ENCODE measurements at regions not wholly inside any gene's neighbourhood (a gene's known extent, or its start where the extent isn't known, plus 50 kb on each side); places are given as distances from the start of the nearest gene placed in this dataset.
A peak's percentile ranks its signal among the peaks of the same experiment; 100 is the strongest.

DNA sequence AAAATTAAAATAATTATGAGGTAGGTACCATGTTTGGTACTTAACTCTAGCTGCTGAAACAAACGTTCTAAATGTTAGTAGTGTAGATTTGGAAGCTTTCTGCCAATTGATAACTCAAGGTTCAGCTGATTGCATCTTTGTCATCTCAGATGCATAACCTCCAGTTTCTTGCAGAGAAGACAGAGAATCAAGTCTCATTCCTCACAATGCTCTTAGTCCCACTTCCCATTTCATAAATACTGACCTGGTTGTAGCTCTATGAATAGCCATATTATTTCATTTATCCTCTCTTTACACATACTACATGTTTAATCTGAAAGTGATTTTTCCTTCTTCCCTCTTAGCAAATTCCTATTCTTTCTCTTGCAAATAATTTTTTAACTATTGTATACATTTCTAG is 178.5 kb upstream of the SETBP1 start:
- no peak for DNase-seq (ENCODE audit: low read depth in 2 of 2)

DNA sequence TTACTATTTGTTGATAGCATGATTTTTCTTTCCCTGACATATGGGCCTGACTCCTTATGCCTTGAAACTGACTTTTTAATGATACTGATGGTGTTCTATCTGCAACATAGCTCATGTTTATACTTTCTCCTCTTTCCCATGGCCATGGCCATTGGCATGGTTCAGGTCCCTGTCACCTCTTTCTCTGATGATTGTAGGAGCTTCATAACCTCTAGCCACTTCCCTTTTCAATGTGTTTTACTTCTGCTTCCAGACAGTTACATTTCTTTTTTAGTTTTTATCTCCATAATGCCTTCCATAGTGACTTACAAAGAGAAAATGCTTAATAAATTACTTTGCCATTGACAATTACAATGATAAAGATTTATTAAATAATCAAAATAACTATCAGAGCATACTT is 177.9 kb upstream of the SETBP1 start:
- DNase-seq (ENCODE audit: low read depth in 2 of 2): no peak

DNA sequence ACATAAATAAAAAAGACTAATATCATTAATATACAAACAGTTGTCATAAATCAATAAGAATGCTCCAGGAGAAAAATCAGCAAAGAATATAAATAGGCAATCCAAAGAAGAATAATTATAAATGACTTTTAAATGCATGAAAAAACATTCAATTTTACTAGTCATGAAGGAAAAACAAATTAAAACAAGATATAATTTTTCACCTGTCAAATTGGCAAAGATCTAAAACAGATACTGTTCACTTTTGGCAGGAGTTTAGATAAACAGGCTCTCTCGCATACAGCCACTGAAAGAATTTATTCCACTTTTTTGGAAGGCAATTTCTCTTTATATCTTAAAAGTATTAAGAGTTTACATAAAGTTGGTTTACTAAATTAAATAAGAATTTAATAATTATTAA is 176.8 kb upstream of the SETBP1 start:
- DNase-seq (ENCODE audit: low read depth in 2 of 2): no peak

DNA sequence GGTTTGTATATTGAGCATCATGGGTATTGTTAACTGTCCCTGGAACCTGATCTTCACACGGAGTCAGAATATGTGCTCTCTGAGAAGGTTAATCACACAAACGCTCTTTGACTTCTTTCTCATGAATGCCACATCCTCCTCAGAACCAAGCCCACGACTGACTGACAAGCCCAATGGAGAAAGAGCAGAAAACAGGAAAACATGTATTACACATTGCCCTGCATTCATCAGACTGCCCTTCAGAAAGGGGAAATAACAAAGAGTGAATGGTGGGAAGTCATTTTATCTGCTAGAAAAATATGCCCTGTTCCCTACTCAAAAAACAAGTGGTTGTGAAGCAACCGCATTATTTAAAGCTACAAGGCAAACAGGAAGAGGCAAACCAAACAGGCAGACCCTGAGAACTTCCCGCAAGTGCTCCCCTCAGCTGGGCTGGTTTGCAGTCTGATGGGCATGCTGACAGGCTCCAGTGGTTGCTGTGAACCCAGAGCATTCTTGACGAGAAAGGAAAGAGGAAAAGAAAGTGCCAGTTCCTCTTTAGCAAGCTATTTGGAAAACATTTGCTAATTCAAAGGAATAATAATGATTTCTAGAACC is 172.9 kb upstream of the SETBP1 start:
- peak; percentile 2 to 7 for DNase-seq (ENCODE audit: low read depth in 2 of 2)

DNA sequence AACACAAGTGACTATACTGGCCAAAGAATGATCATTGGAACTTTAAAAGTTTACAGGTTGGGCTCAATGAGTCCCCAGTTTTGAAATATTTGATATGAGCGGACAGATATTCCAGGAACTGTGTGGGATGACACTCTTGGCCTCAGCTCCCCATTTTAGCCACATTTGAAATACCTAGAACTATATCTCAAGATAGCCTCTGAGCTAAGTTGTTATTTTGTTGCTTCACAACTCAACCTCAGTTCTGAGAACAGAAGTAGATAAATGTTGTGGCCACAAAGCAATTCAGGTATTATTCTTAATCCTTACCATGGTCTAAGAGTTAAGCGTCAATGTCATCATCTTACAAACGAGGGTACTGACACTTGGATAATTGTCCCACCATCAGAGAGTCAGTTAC is 172.2 kb upstream of the SETBP1 start:
- DNase-seq (ENCODE audit: low read depth in 2 of 2): no peak

DNA sequence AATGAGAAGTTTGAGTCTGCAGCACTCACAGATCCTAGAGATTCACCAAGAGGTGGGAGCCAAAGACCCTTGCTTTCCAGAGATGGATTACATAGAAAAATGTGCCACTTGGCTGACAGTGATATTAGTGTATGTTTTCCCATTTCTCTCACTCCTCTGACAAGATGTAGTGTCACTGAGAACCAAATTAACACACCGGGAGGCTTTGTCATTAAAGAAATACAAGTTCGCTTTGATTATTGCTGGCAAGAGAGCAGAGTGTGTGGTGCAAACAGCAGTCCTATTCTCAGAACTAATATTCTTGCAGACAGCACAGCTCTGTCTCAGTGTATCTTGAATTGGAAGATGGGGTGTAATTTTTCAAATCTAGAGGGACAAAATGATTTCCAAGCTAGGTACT is 171.6 kb upstream of the SETBP1 start:
- no peak for DNase-seq (ENCODE audit: low read depth in 2 of 2)

DNA sequence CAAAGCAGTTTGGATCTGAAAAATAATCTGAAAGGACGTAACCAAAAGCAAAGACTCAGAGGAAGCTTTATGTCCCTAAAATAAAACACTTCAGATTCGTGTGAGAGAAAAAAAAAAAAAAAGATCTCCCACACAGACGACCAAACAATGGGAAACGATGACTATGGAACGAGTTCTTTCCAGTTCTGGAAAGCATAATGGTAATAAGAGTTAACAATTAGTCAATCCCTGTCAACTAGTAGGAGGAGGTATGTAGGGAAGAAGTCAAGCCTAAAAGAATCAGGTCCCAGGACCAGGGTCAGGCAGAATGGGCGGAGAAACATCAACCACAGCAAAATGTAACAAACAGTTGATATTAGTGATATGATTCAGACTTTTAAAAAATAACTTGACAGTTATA is 170.3 kb upstream of the SETBP1 start:
- DNase-seq (ENCODE audit: low read depth in 2 of 2): no peak

DNA sequence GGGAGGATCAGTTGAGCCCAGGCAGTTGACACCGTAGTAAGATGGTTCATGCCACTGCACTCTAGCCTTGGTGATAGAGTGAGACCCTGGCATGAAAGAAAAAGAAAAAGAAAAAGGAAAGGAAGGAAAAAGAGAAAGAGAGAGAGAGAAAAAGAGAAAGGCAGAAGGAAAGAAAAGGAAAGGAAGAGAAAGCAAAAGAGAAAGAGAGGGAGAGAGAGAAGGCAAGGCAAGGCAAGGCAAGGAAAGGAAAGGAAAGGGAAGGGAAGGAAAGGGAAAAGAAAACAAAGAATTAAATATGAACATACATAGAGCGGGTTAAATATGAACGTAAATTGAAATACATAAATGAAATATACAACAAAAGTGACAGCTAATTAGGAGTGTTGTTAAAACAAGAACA is 167.5 kb upstream of the SETBP1 start:
- no peak for DNase-seq (ENCODE audit: low read depth in 2 of 2)

DNA sequence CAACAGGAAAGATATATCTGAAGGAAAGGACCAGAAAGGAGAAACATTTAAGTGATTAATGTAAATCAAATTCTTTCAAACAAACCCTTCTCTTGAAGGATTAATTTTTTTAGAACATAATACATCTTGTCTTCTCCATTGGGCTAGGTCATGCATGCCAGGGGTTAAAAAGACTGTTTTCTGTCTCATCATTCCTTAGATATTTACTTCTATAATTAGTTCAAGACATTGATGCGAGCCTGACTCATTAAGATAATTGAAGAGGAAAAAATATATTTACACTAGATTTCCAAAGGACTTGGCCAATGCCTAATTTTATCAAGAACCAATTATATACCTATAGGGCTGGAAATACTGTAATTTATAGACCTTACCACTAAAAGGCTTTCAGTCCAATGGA is 166.6 kb upstream of the SETBP1 start:
- DNase-seq (ENCODE audit: low read depth in 2 of 2): no peak

DNA sequence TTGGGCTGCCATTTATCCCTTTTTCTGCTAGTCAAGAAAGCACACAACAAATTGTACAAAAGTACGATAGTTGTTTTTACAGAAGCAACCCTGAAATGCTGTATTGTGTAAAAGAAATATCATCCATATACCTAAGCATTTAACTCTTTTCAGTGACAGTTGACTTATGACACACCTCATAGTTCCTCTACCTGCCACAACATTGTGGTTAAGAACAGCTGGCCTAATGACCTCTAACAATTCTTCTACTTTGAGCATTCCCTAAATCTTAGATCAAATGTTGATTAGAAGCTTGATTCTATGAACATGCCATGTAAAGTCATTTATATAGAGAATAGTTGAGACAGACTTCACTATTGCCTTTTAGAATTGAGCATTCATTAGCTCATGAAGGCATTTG is 165.9 kb upstream of the SETBP1 start:
- DNase-seq (ENCODE audit: low read depth in 2 of 2): no peak

DNA sequence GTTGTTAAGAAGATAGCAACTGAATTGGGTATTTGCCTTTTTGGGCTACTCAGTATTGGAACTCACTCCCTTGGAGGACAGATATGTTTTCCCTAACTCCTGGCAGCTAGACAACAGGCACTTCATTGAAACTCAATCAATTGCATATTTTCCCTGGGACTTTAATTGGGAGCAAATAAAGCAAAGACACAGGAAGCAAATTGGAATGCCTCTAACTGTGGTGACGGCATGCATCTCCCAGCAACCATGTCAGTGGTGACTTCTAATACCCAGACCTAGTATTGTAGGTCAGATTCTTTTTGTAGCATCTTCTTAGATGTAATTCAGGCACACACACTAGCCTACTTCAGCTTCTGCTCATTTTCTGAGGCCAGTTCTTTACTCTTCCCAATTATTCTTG is 164.2 kb upstream of the SETBP1 start:
- DNase-seq (ENCODE audit: low read depth in 2 of 2): no peak

DNA sequence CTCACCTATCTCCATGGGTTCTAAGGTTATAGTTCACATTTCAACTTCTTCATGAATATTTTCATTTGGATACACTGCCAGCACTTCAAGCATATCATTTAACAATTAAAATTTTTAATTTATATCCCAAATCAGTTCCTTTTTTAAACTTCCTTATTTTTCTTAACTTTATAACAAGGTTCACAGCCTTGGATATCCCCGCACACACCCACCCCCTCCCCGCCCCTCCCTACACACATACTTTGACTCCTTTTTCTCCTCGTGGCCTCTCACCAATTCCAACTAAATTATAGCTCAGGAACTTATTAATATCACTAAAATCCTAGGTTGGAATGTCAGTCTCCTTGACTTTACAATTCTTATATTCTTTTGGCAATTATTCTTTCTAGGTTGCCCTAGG is 163.6 kb upstream of the SETBP1 start:
- no peak for DNase-seq (ENCODE audit: low read depth in 2 of 2)

DNA sequence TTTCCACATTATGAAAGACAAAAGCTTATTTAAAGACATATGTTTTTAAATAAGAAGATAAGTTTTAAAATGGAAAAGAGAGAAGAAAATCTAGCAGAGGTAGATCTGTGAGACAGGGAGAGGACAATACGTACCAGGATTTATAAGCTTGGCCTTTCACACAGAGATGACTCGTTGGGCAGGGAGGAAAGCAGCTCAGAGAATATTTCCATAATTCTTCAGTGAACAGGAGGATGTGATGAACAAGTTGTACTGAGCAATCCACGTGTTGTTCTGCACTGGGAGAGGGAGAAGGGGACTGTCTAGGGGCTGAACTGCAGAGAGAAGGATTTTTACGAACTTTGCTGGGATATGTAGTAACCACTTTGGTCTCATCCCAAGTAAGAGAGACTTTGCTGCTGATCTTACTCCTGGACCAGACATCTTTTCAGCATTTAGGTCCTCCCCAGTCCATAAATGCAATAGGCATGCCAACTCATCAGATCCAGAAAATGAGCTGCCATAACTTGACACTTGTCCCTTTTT is 162.5 kb upstream of the SETBP1 start:
- no peak for DNase-seq (ENCODE audit: low read depth in 2 of 2)

DNA sequence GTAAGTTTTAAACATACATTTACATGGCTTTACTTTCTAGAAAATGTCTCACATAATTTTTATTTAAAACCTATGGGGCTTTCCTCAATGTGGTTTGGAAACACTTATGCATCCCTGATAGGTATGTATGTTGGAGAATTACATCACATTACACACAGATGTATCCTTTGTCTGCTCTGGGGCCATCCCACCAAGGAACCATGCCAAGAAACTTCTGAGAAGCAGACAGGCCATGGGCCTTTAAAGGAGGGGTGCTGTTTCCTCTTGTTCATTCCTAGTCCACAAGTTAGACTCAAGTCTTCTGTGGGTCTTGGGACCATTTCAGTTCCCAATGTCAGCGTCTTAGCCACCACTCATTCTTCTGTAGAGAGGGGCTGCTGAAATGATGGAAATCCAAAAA is 162.0 kb upstream of the SETBP1 start:
- DNase-seq (ENCODE audit: low read depth in 2 of 2): no peak

DNA sequence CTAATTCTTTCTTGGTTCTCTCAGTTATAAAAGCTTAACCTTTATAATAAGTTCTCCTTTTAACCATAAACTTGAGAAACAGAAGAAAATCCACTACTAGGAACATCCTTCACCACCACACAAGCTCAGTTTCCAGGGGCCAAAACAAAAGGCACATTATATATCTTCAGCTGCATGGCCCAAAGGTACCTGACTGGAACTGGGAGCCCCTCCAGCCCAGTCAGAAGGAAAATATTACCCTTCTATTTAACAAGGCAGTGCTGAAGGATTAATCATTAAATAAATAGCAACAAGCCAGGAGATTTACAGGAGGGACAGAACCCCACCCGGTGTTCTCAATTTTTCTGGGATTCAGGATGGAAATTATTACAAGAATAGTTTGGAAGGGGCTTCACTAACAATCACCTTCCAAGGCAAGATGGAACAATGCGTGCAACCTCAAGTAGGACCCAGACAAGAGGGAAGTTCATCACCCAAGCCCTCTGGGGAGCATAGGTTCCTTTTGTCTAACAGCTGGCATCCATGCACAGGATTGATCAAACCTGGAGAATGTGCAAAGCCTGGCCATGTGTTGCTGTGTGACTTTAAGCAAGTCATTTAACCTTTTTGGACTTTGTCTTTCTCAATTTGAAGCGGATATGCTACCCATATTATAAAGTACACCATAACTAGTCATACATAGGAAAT is 159.6 kb upstream of the SETBP1 start:
- DNase-seq (ENCODE audit: low read depth in 2 of 2): no peak

DNA sequence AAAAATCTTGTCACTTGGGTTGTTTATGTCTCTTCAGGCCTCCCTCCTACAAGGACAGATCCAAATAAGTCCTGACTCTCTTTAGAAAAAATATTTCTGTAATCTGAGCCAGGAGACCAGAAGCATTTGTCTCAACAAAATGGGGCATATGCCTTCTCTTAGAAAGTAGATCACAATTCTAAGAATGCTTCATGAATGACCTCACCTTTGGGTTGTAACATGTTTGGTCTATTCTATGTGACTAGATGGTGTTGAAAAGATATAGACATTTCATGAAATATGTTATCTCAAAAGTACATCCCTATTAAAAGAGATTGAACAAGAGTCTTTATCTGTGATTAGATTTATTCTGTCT is 159.0 kb upstream of the SETBP1 start:
- DNase-seq (ENCODE audit: low read depth in 2 of 2): no peak

DNA sequence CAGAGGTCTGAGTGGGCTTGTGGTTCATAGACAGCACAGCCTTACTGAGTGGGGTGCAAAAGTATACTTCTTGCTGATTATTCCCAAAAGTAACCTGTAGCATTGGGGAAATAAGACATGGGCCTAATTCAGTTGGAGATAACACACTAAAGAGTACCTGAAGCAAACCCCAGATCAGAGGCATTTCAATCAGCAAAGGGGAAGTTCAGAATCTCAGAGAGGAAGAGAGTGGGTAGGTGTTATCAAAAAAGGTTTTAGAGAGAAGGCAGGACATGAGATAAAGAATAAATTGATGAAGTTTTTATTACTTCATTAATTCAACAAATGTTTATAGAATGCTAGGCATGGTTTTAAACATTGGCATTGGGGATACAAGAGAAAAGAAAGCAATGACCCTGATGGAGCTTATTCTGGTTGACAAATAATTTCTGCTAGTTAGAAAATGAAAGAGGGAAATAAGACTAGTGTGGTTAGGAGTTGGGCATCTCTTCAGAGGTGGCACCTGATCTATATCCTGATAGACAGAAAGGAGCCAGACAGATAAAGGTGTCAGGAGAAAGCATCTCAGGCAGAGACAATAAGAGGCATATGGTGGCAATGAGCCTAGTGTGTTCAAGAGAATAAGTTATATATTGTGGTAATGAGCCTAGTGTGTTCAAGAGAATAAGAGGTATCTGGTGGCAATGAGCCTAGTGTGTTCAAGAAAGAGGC is 153.8 kb upstream of the SETBP1 start:
- no peak for DNase-seq (ENCODE audit: low read depth in 2 of 2)

DNA sequence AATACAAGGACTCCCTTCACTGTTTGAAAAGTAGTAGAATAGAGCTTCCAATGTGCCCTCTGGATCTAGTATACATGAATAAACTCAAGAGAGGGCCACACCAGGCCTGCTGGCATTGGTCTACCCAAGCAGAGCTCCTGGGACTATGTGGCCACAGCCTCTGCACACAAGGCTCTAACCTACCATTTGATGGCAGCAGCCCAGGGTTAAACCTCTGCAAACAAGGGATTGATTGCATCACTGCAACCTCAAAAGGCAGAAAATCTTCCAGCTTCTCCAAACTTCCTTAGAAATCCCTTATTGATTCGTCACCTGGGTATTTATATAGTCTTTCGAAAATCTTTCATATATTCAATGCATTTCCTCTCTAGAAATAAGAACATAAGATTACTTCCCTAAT is 147.6 kb upstream of the SETBP1 start:
- DNase-seq (ENCODE audit: low read depth in 2 of 2): no peak

DNA sequence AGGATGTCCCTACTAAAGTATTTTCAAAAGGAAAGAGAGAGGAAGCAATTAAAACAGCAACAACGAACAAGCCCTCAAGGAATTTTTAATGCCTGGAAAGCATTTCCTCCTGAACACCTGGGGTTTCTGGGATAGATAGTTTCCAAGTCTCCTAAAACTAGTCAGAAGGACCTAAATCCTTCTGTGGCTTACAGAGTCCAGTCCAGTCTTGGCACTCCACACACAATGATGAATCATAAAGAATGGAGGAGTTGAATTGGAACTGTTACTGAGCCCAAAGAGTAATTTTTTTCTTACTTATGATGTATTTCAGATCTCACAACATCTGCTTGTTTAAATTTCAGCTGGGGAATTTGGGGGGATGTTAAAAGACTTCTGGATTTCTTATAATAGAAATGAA is 144.6 kb upstream of the SETBP1 start:
- no peak for DNase-seq (ENCODE audit: low read depth in 2 of 2)

DNA sequence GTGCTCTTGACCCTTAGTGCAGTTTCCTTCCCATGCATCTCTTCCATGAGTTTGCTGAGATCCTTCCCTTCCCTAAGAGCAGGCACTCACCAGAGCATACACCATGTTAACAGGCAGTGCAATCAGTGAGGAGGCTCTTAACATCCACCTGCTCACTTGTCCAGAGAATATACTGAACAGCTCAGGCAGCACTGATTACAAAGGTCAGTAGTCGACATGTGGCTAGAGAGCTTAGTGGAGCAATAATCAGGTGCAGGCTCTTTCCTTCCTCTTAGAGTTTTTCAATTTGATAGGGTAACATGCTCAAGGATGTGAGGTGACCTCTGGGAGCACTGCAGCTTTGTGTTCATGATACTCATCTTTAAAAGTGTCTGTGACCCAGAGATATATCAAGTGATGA is 144.1 kb upstream of the SETBP1 start:
- no peak for DNase-seq (ENCODE audit: low read depth in 2 of 2)

DNA sequence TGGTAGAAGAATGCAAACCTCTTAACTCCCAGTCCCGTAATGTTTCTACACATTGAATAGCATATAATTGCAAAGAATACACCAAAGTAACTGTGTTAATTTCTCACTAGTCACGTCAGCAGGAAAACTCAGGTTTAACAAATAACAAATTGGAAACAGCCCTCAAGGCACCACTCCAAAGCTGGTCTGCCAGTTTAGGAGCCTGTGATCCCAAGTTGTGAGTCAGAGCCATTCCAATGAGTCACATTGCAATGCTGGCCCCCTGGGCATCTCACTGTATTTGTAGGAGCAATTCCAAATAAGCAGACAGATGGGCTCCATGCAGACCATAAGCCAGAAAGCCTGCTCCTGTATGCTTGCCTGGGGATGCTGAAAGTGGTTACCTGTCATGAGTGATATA is 143.2 kb upstream of the SETBP1 start:
- no peak for DNase-seq (ENCODE audit: low read depth in 2 of 2)

DNA sequence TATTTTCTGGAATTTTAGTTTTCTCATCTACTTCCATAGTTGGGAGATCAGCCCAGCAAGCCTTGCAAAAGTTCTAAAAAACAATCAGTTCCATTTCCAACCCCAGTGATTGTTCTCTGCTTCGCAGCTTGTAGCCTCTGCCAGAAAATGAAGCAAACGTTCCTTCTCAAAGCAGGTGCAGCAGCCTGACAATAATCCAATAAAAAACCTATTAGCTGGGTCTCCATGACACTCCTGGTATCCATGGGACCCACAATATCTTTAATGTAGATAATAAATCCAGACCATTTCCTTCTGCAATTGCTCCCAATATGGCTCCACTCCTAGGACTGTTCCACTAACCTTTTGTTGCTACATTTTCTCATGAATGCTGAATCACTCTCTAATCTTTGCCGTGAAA is 140.8 kb upstream of the SETBP1 start:
- no peak for DNase-seq (ENCODE audit: low read depth in 2 of 2)

DNA sequence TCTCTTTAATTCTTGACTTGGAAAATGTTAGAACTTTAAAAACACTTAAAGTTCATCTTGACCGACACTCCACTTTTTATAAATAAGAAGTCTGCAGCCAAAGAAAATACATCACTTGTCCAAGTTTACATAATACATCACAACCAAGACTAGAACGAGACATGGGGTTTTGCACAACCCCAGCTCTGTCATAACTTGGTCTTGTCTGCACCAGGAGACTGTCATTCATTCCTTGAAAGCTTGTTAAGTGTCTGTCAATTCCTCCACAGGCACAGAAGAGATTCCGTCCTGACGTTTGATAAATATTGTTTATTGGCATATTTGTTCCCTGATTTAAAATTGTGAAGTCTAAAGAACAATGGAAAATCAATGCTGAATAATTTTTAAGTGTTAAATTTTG is 139.5 kb upstream of the SETBP1 start:
- DNase-seq (ENCODE audit: low read depth in 2 of 2): no peak

Measured in stimulated activated CD8-positive, alpha-beta memory T cell treated with anti-CD3 and anti-CD28 coated beads, Interleukin-15, amount 100 ng/mL, for 48 hours (primary cell).